ENCODE measurements at regions not wholly inside any gene's neighbourhood (a gene's known extent, or its start where the extent isn't known, plus 50 kb on each side); places are given as distances from the start of the nearest gene placed in this dataset.

GRCh38 chr19:46911456-46911855, 50.7 kb downstream of the ARHGAP35 start:
- no peak for DNase-seq

DNA sequence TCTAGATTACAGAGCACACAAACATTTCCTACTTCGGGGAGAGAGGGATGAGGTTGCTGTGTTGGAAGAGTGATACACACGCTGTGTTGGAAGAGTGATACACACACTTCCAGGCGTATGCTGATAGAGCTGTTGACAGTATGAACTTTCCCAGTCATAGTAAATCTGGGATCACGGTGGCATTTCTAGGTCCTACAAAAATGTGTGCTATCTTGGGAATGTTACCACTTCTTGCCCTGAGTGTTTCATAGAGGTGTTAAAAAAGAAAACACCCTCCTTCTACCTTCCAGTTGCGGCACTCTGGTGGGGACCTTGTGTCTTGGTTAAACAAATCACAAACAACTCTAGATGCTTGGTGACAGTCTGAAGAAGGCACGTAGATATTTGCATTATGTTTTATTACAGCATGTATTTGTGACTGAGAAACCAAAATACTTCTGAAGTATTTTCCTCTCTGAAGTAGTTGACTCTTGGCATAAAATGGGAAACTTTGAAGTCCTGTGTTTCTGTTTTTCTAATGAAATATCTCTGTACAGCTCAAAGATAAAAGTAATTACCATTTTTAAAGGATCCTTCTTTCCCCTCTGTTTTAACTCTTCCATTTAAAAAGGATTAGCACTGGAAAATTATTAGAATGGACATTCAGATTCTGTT, 52.5 kb downstream of the ARHGAP35 start:
- no peak for DNase-seq

DNA sequence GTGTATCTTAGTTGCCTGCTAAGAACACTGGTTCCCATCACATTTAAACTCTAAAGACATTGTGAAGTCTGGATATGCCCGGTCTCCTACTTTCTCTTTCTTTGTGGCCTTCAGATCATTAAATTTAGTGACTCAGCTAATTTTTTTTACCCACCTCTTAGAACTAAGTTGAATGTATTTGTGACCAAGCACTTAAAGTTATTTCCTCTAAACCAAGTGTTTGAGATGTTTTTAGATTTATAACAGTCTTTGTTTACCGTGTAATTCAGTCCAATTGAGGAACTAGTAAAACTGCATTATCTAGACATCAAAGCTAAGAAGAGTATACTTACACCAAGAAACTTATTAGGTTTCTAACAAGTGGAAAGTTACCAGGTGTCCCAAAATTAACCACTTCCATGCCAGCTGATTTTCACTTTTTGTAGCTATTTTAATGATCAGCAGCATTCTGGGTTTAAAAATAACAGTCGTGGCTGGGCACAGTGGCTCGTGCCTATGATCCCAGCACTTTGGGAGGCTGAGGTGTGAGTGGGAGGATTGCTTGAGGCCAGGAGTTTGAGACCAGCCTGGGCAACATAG, 53.1 kb downstream of the ARHGAP35 start:
- DNase-seq: no peak

DNA sequence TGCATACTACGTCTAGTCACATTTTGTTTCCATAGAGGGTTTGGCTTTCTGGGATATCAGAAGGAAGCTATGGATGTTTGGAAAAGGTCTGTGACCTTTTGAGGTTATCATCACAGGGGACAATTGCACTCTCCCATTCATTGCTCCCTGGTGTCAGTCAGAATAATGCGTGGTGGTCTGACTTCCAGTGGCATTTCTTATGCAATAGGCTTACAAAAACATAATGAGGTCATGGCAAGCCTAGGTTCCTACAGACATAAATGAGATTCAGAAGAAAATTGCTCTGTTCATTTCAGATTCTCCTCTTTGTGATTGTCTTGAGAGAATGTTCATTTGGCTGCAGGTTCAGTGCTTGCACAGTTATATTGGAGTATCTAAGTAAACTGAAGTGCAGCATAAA, 54.6 kb downstream of the ARHGAP35 start:
- no peak for DNase-seq

- DNase-seq: no peak
Observed at GRCh38 chr19:46917002-46917401, 56.2 kb downstream of the ARHGAP35 start.

DNA sequence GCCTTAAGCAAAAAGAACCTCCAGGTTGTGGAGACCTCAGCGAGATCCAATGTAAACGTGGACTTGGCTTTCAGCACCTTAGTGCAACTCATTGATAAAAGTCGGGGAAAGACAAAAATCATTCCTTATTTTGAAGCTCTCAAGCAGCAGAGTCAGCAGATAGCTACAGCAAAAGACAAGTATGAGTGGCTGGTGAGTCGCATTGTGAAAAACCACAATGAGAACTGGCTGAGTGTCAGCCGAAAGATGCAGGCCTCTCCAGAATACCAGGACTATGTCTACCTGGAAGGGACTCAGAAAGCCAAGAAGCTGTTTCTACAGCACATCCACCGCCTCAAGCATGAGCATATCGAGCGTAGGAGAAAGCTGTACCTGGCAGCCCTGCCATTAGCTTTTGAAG, 58.5 kb downstream of the ARHGAP35 start:
- no peak for DNase-seq

- no peak for DNase-seq
Observed at GRCh38 chr19:46920362-46920761, 59.6 kb downstream of the ARHGAP35 start.

DNA sequence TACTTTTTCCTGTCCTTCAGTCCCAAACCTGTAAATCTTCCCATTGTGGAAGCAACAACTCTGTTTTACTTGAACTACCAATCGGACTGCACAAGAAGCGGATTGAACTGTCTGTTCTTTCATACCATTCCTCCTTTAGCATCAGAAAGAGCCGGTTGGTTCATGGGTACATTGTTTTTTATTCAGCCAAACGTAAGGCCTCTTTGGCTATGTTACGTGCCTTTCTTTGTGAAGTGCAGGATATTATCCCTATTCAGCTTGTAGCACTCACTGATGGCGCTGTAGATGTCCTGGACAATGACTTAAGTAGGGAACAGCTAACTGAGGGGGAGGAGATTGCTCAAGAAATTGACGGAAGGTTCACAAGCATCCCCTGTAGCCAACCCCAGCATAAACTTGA, 60.3 kb downstream of the ARHGAP35 start:
- no peak for DNase-seq

GRCh38 chr19:46922465-46922864, 61.7 kb downstream of the ARHGAP35 start:
- no peak for DNase-seq

DNA sequence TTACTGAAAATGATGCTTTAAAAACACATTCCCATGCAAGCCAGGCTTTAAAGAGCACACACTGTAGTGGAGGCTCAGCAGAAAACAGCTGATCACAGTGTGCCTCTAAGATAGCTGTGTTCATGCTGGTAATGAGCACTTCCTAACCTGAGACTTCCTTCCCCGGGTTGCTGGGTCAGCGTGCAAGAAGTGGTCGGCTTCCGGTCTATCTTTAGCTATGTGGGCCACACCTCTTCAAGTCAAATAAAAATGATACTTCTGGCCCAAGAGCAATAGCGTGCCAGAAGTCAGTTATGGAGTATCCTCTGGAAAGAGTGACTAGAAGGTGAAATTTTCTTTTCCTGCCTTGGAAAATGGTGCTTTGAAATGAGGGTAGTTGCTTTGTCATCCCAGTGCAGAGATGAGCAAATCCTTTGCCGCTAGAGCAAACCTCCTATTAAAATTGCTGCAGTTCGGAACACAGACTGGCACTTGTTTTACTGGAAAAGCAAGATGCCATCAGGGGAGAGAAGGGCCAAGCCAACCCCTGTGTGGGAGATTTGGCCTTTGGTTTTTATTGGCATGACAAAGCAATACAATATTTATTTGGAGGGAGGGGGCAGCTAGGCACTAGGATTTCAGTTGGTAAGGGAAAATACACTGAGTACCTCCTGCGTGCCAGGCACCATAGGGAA, 64.2 kb downstream of the ARHGAP35 start:
- no peak for DNase-seq

DNA sequence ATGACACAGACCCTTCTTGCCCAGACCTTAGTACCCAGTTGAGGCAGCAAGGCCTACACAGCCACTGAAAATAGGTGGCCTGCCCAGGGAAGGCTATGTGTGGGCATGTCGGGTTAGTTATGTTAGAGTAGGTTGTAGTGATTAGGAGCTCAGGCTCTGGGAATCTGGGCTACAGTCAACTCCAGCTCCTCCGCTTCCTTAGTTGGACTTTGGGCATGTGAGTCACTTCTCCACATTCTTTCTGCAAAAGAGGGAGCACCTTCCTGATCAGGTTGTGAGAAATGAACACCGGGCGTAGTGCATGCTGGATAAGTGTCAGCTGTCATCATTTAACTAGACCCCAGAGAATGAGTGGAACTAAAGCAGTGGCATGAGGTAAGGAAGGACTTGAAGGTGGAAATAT, 64.8 kb downstream of the ARHGAP35 start:
- DNase-seq: no peak

GRCh38 chr19:46926170-46927071, 65.6 kb downstream of the ARHGAP35 start:
- no peak for DNase-seq

DNA sequence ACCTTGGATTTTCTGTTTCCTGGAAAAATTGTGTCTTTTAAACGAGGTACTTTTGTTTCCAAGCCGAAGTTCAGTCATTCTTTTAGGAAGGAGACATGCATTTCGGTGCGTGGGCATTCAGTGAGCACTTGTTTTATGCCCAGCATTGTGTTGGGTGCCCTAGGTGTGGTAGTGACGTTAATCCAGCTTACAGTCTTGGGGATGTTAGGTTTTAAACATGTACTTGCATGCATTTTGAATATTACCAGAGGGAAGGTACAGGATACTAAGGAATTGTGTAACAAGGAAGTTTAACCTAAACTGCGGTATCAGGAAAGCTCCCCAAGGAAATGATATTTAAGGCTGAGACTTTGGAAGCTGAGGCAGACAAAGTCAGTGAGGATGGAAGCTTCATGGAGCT, 66.3 kb downstream of the ARHGAP35 start:
- no peak for DNase-seq

DNA sequence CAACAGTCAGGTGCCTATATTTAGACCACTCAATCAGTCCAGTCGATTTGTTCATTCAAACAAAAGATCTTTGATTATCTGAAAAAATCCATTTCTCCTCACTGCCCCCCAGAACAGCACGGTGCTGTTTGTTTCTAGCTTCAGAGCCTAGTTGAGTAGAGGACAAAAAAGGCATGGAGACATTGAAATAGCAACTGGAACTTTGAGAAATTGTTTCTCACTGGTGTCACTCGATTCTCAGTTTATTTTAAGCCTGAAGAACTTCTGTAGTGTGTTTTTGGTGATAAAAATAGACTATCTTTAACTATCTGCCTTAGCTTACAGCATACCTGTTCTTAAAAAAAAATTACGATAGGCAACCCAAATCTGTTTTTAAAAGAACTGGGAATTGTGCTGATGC, 67.1 kb downstream of the ARHGAP35 start:
- DNase-seq: no peak

DNA sequence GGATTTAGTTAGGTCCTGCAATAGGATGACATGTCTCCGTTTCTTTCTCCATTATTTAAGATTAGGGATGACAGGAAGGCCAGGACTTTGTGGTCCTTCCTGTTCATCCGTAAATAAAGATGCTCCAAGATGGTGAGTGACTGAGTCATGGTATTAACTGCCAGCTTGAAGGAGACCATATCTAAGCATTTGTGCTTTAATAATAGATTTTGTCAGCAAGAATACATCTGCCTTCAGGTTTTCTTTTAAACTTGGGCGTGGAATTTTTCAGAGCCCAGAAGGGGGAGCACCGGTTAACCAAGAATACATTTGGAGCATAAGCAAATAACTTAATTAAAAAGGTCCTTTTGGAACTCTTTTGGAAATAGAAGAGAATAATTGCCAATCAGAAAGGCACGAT, 68.2 kb downstream of the ARHGAP35 start:
- DNase-seq: no peak

DNA sequence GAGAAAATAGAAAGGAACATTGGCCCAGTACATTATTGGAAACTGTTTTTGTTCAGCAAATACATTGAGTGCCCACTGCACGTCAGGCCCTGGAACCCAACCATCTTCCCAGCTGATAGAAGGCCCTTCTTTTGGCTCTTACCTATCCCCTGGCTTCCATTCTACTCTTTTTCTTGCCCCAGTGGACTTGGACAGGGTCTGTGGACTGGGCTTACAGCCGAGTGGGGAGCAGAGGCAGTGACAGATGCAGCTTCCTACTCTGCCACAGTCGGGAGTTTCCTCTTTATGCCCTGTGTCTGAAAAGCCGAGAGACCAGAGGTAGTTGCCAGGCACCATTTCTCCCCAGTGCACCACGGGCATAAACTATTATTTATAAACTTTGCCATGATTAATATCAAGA, 70.4 kb downstream of the ARHGAP35 start:
- no peak for DNase-seq

GRCh38 chr19:46932346-46932745, 71.5 kb downstream of the ARHGAP35 start:
- no peak for DNase-seq

GRCh38 chr19:46935066-46935663, 74.4 kb downstream of the ARHGAP35 start:
- no peak for DNase-seq

DNA sequence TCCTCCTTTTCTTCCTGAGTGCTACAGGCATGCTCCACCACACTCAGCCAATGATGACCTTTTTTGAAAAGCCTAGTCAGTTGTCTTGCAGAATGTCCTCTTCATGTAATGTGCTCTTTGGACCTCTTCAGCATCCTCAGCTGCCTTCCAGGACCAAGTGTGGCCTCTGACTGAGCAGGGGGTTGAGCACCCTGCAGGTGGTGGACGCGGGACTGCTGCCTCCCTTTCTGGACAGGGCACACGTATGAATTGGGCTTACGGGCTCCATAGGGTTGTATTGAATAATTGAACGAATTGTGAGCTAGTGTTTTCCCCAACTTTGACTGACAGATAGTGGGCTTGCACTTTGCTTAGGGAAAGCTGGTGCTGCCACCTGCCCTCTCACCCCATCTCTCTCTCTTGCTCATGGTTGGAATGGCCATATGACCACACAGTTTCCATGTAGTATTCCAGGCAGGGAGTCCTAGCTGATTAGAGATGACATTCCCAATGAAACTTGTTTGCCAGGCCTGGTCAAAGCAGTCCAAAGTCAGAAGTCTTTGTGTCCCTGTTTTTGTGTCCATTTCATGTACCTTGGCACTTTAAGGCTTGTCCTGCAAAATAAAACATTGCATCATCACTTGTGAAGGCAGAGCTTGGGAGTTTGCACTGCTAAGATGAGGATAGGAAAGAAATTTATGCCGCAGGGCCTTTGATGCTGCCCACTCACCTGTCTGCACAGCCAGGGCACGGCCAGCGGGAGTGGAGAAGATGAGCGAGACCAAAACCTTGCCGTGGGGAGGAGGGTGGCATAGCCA, 76.3 kb upstream of the NPAS1 start:
- DNase-seq: no peak

DNA sequence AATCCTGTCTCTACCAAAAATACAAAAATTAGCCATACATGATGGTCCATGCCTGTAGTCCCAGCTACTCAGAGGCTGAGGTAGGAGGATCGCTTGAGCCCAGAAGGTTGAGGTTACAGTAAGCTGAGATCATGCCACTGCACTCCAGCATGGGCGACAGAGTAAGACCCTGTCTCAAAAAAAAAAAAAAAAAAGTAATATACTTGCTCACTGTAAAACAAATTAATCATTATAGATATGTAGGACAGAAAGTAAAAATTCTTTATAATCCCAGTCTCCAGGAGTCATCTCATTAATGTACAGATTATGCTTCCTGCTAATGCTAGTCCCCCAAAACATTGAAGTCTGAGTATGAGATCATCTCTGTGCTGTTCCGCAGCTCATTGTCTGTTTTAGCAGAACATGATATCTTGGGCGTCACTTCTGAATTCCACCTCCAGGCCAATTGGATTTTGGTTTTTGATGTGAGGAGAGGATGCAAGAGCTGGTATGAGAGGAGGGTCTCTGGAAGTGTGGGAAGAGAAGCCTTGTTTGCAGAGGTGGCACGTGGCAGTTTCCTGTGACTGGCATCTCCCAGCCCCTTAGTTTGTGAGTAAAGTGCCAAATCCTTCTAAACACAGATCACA, 75.4 kb upstream of the NPAS1 start:
- DNase-seq: no peak

GRCh38 chr19:46944918-46945628, 74.6 kb upstream of the NPAS1 start:
- no peak for DNase-seq

Data from activated effector memory CD4-positive, alpha-beta T cell treated with Interleukin-2 at 50 U/mL for 16 hours (primary cell).